ENCODE measurements at regions not wholly inside any gene's neighbourhood (a gene's known extent, or its start where the extent isn't known, plus 50 kb on each side); places are given as distances from the start of the nearest gene placed in this dataset.

GRCh38 chr11:70541699-70542098 is 143.4 kb downstream of the CTTN start:
- TF ChIP-seq CTCF (IDR thresholded peaks at IDR 0.05): no peak

GRCh38 chr11:70542406-70542805 is 144.1 kb downstream of the CTTN start:
- TF ChIP-seq CTCF (IDR thresholded peaks at IDR 0.05): no peak

- no peak for TF ChIP-seq CTCF (IDR thresholded peaks at IDR 0.05)
Observed at GRCh38 chr11:70542811-70543210, 144.5 kb downstream of the CTTN start.

- TF ChIP-seq CTCF (IDR thresholded peaks at IDR 0.05): no peak
Observed at GRCh38 chr11:70543611-70544010, 145.3 kb downstream of the CTTN start.

GRCh38 chr11:70544067-70544773 is 145.9 kb downstream of the CTTN start:
- TF ChIP-seq CTCF (IDR thresholded peaks at IDR 0.05): no peak

GRCh38 chr11:70544774-70545609 is 146.7 kb downstream of the CTTN start:
- no peak for TF ChIP-seq CTCF (IDR thresholded peaks at IDR 0.05)

GRCh38 chr11:70545610-70545912 is 147.2 kb downstream of the CTTN start:
- TF ChIP-seq CTCF (IDR thresholded peaks at IDR 0.05): no peak

All from LNCAP (cell line).